GM04504 (cell line): ENCODE measurements at regions not wholly inside any gene's neighbourhood (a gene's known extent, or its start where the extent isn't known, plus 50 kb on each side); places are given as distances from the start of the nearest gene placed in this dataset.

Experiments used
- DNase-seq: peaks from one replicate; pipeline ENCODE4 v3.0.0-alpha.2; 2012; ENCODE audit warnings: low read depth

DNA sequence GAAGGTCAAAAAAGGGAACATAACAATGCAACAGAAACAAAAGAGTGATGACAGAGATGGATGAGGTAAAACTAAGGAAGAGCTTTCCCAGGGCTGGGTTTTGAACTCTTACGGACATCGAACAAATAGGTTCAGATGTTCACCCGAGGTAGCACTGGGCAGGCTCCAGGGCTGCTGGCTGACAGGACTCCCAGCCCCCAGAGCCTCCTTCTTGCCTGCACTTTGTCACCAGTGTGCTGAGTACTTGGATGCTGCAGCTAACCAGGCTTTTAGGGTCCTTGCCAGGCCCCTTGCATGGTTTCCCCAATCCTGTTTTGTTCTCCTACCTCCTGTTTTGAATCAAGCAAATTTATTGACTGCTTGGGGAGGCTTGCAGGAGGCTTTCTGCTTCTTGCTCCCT is 322.9 kb downstream of the DYSF start:
- DNase-seq: no peak

DNA sequence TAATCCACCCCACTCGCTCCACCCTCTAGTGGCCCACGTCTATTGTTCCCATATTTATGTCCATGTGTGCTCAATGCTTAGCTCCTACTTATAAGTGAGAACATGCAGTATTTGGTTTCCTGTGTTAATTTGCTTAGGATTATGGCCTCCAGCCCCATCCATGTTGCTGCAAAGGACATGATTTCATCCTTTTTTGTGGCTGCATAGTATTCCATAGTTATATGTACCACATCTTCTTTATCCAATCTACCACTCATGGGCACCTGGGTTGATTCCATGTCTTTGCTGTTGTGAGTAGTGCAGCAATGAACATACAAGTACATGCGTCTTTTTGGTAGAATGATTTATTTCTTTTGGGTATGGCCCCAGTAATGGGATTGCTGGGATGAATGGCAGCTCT is 319.9 kb downstream of the DYSF start:
- DNase-seq: no peak

DNA sequence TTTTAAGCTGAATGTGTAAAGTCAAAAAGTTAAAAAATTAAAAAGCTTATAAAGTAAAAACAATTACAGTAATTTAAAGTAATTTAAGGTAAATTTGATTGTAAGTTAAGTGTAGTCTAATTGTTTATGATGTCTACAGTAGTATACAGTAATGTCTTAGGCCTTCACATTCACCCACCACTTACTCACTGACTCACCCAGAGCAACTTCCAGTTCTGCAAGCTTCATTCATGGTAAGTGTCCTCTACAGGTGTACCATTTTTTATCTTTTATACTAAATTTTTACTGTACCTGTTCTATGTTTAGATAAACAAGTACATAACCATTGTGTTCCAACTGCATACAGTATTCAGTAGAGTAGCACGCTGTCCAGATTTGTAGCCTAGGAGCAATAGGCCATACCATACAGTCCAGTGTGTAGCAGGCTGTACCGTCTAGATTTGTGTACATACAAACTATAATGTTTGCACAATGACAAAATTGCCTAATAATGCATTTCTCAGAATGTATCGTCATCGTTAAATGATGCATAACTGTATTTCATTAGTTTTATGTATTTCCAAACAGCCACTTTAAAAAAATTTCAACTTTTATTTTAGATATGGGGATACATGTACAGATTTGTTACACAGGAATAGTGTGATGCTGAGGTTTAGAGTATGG is 319.3 kb downstream of the DYSF start:
- no peak for DNase-seq

DNA sequence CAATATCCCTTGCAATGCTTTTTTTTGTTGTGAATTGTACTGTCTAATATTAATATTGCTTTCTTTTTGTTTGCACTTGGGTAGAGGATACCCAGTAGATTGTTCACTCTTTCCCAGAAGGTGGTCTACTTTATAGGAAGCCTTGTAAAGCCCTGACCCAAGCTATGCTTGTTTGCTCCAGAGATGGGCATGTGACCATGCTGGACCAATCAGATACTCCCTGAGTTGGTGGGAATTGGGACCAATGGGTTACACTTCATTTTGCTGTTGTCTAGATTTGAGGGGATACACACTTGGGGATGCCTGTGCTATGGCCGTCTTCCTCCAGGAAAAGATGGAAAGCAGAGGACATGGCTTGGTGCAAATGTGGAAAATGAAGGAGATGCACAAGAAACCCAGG is 314.3 kb downstream of the DYSF start:
- no peak for DNase-seq

DNA sequence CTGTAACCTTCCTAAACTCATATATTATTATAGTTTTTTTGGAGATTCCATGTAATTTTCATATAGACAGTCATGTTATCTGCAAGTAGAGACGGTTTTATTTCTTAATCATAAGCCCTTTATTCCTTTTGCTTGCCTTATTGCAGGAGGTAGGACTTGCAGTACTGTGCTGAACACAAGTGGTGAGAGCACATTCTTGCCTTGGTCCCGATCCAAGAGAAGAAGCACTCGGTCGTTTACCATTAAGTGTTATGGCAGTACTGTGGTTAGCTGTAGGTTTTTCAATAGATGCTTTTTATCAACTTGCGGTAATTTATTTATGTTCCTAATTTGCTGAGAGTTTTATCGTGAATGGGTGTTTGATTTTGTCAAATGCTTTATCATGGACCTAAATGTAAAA is 305.7 kb downstream of the DYSF start:
- DNase-seq: no peak

DNA sequence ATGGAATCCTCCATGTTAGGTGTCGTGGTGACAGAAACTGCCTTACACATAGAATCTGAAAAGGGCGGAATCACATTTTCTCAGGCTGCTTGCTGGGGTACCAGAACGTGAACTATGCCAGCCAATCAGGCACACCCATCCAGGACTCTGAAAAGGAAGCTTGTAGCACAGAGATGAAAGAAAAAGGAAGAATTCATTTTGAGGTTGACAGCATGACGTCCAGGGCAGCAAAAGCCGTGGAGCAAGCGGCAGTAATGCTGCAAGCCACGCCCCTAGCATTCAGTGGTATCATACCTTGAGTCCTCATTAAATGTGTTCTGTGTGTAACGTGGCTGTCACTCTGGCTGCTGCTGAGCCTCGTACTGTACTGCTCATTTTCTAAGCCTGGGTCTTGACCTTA is 304.0 kb downstream of the DYSF start:
- DNase-seq: no peak

DNA sequence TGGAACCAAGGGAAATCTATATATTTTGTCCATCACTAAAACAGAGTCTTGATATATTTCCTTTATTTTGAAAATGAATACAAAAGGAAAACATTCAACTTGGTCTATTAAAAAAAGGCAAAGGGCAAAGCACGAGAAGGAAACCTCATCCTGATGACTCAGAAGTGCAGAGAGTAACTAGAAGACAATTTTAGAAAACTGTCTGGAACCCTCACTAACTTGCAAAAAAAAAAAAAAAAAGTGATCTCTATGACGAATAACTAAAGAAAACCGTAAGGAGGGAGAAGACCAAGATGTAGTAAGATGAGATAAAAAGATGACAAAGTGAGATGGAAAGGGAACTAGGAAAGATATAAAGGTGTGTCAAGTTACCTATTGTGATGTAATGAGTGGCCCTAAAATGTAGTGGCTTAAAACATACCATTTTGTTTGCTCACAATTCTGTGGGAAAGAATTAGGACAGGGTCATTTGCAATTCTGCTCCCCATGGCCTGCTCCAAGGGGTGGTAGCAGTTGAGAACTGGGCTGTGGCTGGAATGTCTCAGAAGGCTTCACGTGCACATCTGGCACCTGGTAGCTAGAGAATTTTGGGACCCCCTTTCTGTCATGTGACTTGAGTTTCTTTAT is 303.0 kb downstream of the DYSF start:
- no peak for DNase-seq

DNA sequence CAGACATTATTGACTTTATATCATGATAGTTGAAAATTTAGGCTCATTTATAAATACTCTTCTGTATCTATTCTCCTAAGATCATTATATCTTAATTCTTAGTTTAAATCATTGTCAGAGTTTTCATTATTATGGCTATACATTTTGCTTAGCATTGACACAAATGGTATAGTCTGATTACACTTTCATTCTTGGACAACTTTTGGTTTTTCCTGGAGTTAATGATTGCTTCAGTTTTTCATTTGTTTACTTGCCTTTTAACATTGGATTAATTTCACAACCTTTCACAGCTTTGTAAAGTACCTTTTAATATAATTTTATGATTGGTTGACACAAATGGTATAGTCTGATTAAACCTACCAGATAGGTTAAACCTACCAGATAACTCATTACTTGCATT is 298.2 kb downstream of the DYSF start:
- DNase-seq: no peak

DNA sequence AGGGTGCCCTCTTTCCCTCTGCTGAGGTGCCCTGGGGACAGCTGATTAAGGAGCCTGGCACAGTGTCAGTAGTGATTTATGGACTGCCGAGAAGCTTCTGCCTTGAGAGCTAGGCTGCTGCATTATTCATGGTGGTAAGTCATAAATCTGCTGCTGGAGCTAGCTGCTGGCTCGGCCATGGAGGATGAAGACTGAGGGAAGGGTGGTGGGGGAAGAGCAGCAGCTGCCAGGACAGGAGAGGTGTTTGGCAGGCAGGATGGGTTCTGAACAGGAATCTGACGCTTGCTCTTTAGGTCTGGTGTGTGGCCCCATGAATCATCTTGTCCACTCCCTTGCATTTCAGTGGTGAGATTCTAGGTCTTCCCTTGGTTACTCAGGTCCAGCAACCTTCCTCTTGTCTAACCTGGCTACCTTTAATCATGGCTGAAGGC is 296.3 kb downstream of the DYSF start:
- DNase-seq: peak; percentile 66

DNA sequence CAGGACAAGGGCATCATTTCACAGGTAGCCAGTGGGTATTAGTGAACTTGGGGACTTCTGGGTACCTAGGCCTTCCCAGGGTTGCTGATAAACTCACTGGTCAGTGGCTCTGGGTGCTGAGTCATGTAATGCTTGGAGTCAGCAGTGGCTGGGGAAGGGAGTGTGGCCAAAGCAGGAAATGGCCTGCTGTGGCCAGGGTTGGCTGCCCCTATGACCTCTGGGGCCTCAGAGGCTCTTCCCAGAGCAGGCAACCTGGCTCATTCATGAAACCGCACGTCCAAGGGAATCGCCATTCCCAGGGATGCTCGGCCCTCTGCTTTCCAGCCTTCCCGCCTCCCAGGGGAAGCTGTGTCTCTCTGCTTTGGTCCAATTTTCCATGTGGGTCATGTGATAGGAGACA is 294.9 kb downstream of the DYSF start:
- no peak for DNase-seq

DNA sequence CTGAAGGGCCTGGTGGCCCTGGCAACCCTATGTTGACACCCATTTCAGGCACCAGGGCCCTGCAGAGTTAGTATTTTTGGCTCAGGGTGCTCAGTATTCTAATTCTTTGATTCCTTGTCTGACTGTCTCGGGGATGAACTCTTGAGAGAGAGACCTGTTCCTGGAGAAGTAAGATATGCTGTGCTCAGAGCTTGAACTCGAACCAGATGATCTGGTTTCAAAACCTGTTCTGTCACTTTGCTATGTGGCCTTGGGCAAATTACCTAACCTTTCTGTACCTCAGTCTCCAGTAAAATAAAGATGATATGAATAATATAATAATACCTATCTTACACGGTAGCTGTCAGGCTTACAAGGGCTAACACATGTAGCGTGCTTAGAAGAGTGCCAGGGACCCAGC is 294.2 kb downstream of the DYSF start:
- DNase-seq: no peak

DNA sequence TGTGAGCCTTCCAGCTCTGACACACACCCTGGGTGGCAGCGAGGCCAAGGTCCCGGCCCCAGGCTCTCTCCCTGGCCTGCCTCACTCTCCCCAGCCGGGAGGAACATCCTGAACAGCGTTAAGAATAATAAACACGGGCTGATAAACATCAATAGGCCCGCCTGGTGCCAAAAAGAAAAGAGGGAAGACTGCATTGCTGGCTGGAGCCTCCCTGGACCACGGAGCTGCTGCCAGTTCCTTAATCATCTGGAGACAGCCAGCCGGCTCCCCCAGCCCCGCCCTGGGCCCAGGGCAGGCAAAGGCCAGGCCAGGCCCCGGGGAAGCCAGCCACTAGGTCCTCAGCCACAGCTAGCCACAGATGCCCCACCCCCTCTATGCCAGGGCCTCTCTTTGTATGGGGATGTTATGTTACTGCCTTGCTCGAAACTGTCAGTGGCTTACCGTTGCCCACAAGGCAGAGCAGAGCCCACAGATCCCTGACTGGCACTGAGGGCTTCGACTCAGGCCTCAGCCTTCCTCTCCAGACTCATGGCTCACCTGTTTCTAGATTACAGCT is 293.7 kb downstream of the DYSF start:
- DNase-seq: no peak

DNA sequence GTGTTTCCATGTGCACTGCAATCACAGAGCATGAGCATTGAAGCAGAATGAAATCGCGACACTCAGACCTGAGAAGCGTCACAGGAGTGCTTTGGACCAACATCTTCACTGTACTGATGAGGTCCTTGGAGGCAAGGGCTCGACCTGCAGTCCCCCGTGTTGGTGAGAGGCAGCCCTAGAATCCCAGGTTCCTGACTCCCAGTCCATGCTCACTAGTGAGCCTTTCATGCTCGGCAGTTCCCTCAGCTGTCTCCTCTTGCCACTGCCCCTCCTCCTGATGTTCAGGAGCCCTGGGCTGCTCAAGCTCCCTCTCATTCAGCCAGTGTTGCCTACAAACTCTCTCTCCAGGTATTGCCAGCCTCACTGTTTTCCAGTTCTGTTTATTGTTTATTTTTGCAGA is 291.4 kb downstream of the DYSF start:
- DNase-seq: no peak

DNA sequence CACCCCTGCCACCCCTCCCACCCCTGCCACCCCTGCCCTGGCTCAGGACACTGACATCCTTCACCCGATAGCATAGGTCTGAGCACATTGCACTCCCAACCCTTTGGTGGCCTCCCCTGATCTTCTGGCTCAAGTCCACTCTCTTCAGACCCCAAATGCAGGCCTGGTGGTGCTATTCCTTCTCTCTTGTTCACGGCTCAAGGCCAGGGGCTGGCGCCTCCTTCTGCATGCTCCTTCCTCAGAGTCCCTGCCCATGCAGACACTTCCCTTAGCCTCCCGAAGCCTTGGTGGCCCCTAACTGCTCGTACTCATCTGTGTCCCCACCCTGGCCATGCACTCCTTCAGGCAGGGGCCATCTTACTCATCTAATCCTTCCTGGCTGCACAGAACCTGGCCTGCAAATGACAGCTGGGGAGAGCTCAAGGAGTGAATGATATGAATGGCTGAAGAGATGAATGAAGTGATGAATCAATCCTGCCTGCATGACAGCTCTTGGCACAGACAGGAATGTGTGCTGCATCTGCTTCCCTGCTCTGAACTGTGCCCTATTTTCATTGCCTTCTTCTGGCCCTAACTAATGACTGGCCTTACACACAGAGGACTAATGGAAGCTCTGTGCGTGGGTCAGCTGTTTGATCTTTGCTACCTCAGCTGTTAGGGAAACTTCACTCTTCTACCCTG is 290.8 kb downstream of the DYSF start:
- no peak for DNase-seq

DNA sequence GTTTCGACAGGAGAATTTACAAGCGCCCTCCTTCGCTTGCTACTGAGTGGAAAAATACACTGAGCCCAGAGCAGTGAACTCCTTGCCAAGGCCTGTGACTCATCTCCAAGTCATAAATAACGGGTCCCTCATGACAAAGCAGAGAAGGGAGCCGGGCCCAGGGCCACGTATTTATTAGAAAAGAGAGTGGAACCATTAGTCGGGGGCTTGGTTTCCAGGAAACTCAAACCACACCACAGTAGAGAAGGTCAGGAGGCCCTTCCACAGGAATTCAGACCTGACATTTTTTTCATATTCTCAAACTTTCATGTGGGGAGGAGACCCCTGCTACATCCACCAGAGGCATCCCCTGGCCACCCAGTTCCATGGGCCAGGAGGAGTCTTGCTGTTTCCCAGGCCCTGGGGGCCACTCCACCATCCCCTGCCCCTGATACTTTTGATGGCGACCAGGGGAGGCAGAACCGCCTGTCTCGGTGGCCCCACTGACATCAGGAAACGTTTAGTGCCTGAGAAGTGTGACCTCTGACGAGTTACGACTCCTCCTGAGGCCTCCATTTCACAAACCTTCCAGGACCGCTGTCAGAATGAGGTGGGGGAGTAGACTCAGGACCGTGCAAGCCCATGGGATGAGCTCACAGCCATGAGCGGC is 289.7 kb downstream of the DYSF start:
- peak; percentile 90 for DNase-seq

DNA sequence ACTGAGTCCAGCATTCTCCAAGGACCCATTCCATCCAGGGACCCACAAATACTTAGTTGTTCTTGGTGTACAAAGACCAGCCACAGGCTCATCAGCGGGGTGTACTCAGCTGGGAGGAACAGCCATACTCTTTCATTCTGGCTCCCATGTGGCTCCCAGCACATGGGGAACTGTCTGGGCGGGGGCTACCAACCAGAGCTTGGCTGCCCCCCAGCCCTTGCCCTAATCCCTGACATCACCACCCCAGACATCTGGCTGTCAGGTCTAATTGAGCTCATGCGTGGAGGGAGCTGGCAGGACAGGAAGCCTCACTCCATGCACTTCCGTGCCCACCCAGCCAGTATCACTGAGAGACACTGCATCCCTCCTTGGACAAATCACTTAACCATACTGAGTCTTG is 283.6 kb downstream of the DYSF start:
- DNase-seq: no peak

DNA sequence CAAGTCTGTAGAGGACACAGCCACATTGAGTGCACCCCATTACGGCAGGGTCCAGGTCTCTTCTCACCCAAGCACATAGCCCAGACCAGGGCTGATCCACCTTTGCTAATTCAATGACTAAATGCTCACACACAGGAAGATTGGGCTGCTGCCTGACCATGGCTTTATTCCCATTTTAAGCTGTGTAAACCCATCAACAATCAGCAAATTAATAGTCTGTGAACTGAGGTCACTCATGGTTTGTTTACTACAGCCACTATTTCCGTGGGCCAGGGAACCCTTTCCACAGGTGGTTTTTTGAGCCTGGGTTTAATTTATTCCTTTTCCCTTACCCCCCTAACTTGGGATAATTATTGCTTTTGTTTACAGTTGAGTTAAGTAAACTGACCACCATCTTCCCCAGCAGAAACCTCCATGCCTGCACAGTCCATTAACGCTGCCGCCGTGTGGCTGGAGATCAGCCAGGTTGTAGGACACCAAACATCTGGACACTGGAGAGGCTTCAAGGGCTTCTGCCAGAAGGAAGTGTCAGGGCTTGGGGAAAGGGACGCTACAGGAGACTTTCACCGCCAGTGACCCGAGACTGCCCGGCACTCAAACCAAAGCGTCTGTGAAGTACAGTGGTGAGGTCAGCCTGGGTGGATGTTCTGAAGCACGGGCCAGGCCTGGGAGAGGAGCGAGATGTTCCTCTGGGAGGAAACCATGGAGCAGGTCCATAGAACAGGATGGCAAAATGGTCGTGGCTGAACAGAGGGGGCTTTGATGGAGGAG is 282.9 kb downstream of the DYSF start:
- no peak for DNase-seq
